ENCODE measurements at regions not wholly inside any gene's neighbourhood (a gene's known extent, or its start where the extent isn't known, plus 50 kb on each side); places are given as distances from the start of the nearest gene placed in this dataset.

DNA sequence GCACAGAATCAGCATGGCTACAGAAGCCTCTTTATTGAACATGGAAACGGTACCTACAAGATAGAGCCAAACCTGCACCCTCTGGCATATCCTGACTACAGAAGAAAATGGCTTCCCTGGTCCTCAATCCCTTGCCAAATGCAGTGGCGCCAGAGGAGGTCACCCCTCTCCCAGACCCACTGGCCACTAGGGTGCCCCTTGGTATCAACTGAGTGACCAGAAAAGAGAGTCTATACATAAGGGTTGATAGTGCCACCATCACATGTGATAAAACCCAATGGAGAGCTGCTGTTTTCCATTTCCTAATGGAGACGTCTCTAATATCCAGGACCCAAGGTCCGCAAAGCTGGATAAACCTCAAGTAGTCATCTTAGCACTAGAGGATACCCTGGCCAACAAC, 52.7 kb upstream of the ALK start:
- DNase-seq: no peak

GRCh38 chr2:29977284-29977683, 55.9 kb upstream of the ALK start:
- DNase-seq: no peak

GRCh38 chr2:29981402-29981801, 60.0 kb upstream of the ALK start:
- DNase-seq: no peak

DNA sequence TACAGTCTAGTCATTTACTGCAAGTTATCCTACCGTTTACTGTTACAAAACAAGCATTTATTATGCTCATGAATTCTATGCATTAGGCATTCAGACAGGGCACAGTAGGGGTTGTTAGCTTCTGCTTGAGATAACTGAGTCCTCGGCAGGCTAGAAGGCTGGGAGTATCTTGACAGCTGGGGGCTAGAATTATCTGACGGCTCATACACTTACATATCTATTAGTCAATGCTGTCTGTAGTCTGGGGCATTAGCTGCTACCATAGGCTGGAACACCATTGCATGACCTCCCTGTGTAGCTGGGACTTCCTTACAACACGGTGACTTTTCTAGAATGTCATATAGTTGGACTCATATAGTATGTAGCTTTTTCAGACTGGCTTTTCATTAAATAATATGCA, 61.9 kb upstream of the ALK start:
- DNase-seq: no peak

- no peak for DNase-seq
Observed at GRCh38 chr2:29987146-29987545, 65.8 kb upstream of the ALK start.

DNA sequence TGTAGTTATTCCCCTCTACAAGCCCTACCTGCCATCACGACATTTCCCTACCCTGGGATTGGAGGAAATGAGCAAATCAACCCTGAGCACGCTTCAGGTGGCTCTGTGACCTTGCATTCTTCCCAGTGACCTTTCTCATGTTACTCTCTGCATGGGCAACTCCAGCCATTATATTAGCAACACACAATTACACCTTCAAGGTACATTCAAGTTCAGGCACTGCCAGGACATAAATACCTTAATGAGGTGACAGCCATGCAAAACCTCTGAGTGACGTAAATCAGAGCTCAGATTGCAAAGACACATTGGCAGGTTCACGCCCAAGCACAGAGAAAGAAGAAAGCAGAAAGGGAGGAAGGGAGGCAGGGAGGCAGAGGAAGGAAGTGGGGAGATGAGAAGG, 68.7 kb upstream of the ALK start:
- DNase-seq: no peak

- DNase-seq: no peak
Observed at GRCh38 chr2:29991086-29991485, 69.7 kb upstream of the ALK start.

GRCh38 chr2:29995241-29995640, 73.9 kb upstream of the ALK start:
- no peak for DNase-seq

GRCh38 chr2:30003128-30003527, 81.7 kb upstream of the ALK start:
- DNase-seq: no peak

GRCh38 chr2:30022444-30023071, 101.2 kb upstream of the ALK start:
- DNase-seq: no peak

DNA sequence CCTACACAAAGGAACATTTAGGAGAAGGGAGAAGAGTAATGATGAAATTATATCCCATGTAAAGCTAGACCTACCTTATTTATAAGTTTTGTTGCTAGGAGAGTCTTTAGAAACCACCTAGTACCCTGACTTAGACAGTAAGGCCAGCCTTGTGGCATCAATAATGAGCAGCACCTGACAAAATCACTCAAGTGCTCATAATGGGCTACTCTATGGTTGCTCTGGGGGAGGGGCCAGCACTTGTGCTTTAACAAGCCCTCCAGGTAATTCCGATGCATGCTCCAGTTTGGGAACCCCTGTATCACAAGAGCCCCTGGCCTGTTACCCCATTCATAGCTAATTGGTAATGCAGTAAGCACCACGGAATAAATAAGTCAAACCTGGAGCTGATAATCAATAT, 102.9 kb upstream of the ALK start:
- DNase-seq: no peak

- no peak for DNase-seq
Observed at GRCh38 chr2:30026091-30027055, 105.0 kb upstream of the ALK start.

GRCh38 chr2:30029804-30030203, 108.4 kb upstream of the ALK start:
- DNase-seq: no peak

GRCh38 chr2:30030361-30030760, 109.0 kb upstream of the ALK start:
- no peak for DNase-seq

- DNase-seq: no peak
Observed at GRCh38 chr2:30031184-30031583, 109.8 kb upstream of the ALK start.

DNA sequence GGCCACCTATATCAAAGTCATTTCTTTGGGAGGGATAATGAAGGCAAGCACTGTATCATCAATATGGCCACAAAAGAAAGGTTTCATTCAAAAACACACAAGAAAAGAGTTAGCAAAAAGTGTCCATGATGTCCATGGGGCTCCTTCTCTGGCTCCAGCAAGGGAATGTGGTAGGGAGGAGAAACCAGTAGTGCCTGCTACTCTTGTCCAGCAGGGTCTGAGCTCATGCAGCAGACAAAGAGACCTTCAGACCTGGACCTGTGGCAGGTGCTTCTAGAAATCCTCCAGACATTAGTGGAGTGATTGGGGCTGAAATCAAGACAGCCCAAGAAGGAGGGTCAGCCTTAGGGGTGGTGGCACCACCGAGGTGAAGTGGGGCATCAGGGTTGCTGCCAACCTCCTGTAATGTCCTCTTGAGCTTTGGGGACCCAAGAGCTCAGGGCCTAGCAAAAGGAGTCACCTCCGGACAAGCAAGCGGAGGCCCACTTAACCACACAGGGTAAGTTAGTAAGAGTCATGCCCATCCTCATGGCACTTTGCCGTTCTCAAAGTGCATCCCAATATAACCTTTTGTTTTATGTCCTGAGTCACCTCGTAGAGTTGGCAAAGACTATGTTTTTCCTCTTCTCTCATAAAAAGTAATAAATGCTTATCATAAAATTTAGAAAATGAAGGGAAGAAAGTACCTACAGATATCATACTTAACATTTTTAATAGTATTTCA, 112.6 kb upstream of the YPEL5 start:
- no peak for DNase-seq

DNA sequence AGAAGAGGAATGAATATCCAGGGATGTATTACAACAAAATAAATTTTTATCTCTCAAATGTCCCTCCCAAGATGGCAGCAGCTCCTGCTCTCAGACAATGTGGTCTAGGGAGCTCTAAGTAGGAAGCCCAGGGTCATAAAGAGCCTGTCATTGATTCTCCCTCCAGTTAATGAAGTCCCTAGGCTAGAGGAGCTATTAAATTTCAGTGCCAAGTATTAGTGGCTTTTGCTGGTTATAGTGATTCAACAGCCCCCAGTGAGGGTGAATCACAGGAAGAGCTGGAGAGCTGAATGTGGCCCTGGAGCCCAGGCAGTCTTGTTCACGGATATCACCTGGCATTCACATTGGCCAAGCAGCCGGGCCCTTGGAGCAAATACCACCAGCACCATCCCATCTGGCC, 109.8 kb upstream of the YPEL5 start:
- DNase-seq: no peak

- DNase-seq: no peak
Observed at GRCh38 chr2:30038419-30038818, 108.4 kb upstream of the YPEL5 start.

DNA sequence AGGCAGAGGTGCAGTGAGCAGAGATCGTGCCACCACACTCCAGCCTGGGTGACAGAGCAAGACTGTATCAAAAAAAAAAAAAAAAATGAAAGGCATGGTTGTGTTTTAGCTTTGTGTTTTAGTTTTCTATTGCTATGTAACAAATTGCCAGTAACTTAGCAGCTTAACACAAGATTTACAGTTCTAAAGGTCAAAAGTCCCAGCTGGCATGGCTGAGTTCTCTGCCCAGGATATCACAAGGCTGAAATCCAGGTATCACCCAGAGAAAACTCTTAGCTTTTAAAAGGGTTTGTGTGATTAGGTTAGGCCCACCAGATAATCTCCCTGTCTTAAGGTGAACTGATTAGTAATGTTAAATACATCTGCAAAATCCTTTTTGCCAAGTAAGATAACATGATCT, 107.7 kb upstream of the YPEL5 start:
- no peak for DNase-seq

DNA sequence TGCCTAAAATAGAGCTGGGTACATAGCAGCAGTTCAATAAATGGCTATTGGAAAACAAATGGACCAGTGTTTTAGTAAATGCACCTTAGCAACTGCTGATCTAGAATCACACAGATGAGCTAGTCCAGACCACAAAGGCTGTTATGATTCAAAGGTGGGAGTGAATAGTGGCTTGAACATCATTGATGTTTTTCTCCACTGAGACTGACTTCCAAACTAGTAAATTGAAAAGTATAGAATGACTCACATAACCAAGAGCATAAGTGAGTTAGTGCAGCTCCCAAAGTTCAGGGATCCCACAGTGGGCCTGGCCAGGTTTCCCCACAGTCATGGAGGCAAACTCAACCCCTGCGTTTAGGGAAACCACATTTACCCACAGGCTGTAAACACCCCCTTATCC, 106.7 kb upstream of the YPEL5 start:
- no peak for DNase-seq

DNA sequence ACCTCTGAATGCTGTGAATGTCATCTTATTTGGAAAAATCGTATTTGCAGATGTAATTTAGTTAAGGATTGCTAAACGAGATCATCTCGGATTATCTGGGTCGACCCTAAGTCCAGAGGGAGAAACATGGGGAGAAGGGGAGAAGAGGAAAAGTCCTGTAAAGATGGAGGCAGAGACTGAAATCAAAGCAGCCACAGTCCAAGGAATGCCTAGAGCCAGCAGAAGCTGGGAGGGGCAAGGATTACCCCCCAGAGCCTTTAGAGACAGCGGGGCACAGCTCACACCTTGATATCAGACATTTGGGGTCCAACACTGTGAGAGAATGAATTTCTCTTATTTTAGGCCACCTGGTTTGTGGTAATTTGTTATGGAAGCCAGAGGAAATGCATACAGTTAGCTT, 104.9 kb upstream of the YPEL5 start:
- DNase-seq: no peak

- DNase-seq: no peak
Observed at GRCh38 chr2:30046396-30046795, 100.4 kb upstream of the YPEL5 start.

GRCh38 chr2:30046979-30047378, 99.8 kb upstream of the YPEL5 start:
- no peak for DNase-seq

- no peak for DNase-seq
Observed at GRCh38 chr2:30048636-30049175, 98.1 kb upstream of the YPEL5 start.
